Activated CD4-positive, alpha-beta T cell treated with anti-CD3 and anti-CD28 coated beads for 1 hour (primary cell): ENCODE measurements at regions not wholly inside any gene's neighbourhood (a gene's known extent, or its start where the extent isn't known, plus 50 kb on each side); places are given as distances from the start of the nearest gene placed in this dataset.
"Not testable (repeated sequence)": the region's sequence is repeated elsewhere in the genome, so short reads cannot be mapped to it uniquely, and the experiment has no call there.

ENCODE experiments used
- DNase-seq: peaks from one replicate; pipeline ENCODE4 v3.0.0-alpha.2; 2020

DNA sequence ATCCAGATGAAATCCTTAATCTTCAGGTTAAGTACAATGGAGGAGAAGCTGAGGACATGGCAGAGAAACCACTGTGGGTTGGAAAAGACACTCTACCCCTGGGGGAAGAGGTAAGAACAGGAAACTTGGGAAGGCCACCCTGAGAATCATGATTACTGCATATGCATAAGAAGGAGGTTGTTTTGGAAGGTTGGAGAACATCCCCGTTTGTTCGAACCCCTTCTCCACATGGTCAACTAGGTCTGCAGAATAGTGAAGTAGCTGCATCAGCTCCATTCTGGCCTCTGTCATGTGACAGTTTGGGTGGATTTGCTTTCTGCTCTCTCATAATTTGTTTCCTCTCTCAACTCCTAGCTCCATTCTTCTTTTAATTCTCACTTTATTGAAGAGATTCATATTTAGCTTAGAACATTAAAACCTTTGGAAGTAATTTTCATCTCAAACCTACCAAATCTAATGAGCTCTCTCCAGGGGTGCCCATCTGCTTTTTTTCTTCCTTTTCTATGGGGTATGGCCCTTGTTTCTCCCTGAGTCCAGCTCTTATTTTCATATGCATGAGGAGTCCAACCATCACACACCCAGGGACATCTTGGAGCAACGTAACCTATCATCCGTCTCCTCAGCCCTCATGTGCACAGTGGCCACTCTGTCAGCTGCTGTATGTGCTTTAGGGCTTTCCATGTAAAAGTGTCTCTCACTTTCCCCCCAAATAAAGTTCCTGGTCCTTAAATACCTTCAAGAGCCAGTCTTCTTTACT is 820.3 kb downstream of the TMEM121 start:
- no peak for DNase-seq

DNA sequence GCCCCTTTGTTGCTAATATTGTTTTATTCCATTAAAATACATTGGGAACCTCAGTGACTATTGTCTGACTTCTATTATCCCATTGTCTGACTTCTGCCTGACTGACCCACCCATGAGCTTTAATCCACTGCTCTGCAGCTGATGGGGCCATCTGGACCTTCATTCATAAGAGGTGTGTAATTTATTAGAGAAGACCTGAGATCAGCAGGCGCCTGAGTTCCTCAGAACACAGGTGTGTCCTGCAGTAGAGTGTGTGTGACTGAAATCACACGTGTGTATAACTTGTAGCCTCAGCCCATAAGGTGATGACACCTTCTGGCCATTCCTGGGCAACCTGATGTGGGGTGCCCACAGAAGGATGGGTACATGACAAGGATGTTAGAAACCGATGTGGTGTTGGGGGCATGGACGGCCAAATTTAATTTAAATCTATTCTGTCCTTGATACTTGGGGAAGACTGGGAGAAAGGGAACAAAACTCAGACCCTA is 821.0 kb downstream of the TMEM121 start:
- DNase-seq, result no peak

DNA sequence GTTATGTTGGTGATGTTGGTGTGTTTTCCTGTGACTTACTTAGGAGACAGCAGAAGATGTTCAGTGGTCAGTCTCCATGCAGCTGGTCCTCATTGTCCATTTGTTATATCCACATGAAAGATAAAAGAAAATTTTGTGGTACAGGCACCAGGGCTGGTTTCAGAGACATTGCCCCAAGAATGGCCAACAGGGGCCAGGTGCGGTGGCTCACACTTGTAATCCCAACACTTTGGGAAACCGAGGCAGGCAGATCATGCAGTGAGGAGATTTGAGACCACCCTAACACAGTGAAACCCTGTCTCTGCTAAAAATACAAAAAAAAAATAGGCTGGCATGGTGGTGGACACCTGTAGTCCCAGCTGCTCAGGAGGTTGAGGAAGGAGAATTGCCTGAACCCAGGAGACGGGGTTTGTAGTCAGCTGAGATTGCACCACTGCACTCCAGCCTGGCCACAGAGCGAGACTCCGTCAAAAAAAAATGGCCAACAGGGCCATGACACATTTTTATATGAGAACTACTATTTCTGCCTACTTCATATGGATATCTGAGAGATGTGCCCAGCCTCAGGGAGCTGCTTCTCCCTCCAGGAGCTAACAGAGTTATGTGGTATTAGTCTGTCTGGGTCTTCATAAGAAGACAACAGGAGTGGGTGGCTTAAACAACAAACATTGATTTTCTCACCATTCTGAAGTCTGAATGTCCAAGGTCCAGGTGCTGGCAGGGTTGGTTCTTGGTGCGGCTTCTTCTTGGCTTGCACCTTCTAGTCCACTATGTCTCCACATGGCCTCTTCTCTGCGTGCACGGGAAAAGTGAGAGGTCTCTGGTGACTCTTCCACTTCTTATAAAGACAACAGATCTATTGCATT is 821.7 kb downstream of the TMEM121 start:
- no peak for DNase-seq

DNA sequence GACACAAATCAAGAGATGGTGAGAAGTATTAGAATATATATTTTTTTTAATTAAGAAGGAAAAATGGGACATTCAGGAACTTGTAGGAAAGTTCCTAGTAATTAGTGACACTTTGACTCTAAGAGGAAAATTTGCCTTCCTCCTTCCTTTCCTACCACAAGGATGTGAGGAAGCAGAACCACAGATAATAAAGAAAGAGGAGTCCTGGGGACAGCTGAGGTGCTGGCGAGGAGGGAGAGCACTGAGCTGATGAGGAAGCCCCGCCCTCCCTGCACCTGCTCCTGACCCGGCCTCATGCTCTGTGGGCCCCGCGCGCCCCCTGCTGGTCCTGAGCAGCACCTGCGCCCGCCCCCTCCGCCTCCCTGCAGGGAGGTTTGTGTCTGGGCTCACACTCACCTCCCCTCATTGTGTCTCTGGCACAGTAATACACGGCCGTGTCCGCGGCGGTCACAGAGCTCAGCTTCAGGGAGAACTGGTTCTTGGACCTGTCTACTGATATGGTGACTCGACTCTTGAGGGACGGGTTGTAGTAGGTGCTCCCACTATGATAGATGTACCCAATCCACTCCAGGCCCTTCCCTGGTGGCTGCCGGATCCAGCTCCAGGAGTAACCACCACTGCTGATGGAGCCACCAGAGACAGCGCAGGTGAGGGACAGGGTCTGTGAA is 822.6 kb downstream of the TMEM121 start:
- peak; percentile 53 for DNase-seq

DNA sequence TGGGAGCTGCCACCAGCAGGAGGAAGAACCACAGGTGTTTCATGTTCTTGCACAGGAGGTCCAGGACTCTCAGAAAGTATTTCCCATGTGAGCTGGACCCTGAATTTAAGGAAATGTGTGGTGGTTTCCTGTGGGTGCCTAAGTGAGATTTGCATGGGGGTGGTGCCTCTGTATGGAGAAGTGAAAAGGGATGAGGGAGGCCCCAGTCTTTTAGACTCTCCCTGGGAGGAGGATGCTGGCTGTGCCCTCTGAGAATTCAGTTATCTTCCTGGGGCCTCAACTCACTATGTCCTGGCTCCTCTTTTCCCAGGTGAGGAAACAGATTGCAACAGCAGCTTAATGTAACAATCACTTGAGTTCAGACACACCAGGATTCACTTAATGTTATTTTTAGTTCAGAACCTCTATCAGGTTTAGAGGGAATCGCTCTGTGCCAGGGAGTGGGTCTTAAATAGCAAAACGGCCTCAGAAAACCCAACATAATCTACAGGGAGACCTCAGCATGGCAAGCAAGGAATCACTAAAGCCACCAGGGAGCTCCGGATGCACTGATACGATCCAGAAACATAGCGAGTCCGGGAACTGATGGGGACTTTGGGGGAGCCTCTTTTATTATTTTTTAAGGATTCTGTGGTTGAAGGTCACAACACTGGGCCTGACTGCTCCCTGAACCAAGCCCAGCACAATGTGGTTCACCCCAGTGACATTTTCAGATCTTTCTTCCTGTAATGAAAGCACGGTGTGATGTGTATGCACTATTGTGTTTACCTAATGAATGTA is 823.5 kb downstream of the TMEM121 start:
- not testable (repeated sequence) for DNase-seq

DNA sequence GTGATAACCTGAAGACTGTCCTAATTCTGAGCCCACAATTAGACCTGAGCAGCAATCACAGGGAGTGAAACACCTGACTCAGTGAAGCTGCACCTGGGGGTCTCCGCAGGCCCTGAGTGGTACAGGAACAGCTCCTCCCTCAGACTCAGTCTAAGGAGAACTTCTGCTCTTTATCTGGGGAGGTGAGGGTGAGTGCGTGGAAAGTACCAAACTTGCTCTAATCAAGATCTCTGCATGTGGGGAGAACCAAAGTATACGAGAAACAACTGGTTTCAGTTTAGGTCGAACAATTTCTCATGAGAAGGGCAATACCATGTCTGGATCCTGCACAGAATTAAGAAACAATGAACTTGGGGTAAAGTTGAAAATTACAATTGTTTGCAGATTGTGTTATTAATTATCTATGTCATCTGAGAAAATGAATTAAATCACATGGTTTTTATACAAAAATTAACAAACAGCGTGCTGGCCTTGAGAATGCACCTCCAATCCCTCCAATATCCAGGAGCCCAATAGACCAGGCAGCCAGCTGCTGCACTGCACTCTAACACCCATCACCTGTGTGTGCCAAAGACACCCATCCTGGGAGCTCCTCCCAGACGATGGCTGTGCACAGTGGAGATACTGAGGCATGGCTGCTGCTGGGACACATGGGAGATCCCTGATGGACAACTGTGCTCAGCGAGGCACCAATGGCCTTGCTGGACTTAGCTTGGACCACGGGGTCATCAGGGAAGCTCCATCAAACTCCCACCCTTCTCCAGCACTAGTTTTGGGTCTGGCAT is 828.8 kb downstream of the TMEM121 start:
- DNase-seq, result not testable (repeated sequence)

DNA sequence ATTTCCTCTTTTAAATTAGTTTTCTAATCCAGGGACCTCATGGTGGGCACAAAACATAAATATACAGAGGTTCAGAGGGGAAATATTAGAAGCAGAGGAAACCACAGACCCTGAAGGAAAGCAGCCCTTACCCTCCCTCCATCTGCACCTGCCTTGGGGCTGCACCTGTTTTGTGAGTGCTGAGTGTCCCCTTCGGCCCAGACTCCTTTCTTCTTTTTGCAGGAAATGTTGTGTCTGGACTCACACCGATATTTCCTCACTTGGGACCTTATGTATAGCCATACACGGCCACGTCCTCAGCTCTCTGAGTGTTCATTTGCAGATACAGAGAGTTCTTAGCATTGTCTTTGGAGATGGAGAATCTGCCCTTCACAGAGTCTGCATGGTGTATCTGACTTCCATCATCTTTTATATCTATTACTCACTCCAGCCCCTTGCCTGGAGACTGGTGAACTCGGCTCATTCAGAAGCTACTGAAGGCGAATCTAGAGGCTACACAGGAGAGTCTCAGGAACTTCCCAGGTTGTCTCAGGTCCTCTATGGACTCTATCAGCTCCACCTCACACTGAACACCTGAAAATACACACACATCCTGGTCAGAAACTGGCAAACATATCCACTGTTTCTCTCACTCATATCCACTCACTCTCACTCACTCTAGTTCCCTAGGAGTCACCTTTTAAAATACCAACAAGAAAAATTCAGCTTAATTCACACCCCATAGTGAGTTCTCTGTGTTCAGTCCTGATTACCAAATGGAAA is 829.7 kb downstream of the TMEM121 start:
- DNase-seq, result not testable (repeated sequence)

DNA sequence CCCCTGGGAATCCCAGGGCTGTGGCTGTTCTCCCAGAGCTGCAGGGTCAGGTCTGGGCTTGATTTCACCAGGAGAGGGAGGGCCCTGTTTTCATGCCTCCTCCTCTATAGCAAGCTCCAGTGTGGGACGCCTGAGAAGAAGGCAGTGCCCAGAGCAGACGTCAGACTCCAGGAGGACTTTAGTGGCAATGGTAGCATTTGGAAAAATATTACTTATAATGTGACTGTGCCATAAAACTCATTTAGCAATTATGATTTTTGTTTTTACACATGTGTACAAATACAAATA is 830.2 kb downstream of the TMEM121 start:
- not testable (repeated sequence) for DNase-seq

DNA sequence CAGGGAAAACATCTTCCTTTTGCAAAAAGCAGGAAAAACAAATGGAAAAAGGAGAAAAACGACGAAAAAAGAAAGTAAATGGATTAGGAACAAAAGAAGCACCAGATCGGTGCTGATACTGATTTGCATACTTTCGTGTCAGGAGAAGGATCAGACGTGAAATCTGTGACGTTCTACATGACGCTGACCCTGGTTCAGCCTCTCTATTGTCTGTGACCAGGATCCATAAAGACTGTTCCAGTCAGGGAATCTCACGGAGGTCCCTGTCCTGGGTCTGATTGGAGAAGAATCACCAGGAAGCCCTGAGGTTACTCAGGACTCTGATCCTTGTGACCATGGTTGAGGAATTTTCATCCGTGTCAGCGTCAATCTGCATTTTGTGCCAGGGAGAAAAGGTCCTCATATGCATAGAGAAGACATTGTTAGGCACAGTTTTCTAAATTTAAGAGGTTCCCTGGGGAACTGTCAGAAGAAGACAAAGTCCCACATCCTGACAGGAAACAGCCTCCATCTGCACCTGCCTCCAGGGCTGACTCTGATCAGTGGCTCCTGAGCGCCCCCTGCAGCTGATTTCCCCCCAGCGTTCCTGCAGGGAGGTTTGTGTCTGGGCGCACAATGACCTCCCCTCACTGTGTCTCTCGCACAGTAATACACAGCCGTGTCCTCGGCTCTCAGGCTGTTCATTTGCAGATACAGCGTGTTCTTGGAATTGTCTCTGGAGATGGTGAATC is 832.9 kb downstream of the TMEM121 start:
- DNase-seq, result not testable (repeated sequence)

DNA sequence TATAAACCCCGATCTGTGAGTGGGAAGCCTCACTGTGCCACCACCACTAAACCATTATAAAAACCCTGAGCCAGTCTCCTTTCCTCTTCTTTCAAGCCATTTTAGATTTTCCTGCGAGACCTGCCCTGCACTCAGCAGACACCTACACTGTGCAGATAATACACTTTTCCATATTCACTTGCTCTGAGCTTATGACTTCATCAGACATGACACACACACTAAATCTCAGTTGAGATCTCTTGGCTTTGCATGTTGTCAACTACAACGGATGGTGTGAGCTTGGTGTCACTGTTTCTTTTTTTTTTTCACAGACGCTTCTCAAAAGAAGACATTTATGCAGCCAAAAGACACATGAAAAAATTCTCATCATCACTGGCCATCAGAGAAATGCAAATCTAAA is 839.0 kb downstream of the TMEM121 start:
- DNase-seq, result not testable (repeated sequence)

DNA sequence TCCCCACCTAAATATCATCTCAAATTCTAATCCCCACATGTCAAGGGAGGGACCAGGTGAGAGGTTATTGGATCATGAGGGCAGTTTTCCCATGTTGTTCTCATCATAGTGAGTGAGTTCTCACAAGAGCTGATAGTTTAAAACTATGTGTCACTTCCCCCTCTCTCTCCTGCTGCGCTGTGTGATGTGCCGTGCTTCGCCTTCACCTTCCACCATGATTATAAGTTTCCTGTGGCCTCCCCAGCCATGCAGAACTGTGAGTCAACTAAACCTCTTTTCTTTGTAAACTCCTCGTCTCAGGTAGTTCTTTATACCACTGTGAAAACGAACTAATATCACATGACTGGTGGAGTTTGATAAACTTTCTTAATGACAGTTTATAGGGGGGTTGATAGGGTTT is 839.5 kb downstream of the TMEM121 start:
- DNase-seq, result not testable (repeated sequence)

DNA sequence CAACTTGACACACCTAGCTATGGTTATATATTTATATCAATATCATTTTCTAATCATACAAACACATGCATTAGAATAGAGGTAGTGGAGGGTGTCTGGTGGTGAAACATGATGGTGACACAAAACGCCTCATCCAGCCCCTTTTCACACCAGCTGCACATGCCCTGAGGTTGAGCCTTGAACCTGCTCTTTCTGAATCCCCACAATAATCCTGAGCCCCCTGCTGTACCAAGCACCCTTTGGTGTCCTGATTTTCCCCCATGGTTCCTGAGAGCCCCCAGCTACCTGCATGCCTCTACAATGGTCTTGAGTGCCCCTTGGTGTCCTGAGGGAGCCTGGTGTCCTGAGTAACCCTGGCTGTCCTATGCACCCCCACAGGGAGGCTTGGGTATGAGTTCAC is 840.6 kb downstream of the TMEM121 start:
- DNase-seq, result not testable (repeated sequence)

DNA sequence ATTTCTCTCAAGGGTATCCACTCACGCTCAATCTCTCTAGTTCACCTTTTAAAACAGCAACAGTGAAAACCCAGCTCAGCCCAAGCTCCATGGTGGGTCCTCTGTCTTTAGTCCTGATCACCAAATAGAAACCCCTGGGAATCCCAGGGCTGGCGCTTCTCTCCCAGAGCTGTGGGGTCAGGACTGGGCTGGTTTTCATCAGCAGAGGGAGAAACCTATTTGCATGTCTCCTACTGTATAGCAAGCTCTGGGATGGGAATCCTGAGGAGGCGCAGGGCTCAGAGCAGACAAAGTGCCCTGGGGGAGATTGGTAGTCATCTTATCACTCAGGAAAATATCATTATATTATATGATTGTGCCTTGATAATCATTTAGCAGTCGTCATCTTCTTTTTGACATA is 843.1 kb downstream of the TMEM121 start:
- DNase-seq, result not testable (repeated sequence)

DNA sequence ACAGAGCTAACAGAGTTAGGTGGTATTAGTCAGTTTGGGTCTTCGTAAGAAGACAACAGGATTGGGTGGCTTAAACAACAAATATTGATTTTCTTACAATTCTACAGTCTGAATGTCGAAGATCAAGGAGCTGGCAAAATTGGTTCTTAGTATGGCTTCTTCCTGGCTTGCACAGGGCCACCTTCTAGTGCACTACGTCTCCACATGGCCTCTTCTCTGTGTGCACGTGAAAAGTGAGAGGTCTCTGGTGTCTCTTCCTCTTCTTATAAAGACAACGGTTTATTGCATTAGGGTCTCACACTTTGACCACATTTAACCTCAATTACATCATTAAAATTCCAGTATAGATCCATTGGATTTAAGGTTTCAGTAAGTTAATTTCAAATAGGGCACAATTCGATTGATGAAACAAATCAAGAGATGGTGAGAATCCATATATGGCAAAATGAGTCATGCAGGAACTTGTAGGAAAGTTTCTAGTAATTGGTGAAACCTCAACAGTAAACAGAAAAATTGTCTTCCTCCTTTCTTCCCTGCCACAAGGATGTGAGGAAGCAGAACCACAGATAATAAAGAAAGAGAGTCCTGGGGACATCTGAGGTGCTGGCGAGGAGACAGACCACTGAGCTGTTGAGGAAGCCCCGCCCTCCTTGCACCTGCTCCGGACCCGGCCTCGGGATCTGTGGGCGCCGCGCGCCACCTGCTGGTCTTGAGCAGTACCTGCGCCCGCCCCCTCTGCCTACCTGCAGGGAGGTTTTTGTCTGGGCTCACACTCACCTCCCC is 846.7 kb downstream of the TMEM121 start:
- peak; percentile 71 for DNase-seq

DNA sequence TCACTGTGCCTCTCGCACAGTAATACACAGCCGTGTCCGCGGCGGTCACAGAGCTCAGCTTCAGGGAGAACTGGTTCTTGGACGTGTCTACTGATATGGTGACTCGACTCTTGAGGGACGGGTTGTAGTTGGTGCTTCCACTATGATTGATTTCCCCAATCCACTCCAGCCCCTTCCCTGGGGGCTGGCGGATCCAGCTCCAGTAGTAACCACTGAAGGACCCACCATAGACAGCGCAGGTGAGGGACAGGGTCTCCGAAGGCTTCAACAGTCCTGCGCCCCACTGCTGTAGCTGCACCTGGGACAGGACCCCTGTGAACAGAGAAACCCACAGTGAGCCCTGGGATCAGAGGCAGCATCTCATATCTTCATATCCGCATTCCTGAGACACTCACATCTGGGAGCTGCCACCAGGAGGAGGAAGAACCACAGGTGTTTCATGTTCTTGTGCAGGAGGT is 847.3 kb downstream of the TMEM121 start:
- DNase-seq, result not testable (repeated sequence)

DNA sequence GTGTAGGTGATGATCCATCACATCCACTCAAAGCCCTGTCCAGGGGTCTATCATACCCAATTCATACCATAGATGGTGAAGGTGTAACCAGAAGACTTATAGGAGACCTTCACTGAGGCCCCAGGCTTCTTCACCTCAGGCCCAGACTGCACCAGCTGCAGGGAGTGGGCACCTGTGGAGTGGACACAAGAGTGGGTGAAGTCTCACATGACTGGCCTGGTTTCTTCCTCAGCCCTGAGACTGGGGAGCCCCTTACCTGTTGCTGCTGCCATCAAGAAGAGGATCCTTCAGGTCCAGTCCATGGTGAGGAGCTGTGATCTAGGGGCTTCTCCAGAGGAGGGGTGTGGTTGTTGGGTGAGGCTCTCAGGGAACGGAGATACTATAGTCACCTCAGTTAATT is 851.0 kb downstream of the TMEM121 start:
- DNase-seq, result no peak

DNA sequence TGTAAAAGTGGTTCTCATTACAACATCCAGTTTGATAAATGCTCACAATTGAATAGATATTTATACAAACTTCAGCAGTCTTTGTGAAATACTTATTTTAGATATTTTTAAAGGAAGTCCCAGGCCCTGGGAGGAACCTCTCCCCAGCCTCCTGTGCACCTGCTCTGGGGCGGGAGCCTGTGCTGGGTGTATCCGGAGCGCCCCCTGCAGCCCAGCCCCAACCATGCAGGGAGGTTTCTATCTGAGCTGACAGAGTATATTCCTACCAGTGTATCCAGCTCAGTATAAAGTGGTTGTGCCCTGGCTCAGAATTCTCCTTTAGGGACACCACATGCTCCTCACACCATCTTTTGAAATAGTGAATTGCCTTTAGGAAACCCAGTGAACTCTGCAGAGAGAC is 851.8 kb downstream of the TMEM121 start:
- DNase-seq, result no peak

DNA sequence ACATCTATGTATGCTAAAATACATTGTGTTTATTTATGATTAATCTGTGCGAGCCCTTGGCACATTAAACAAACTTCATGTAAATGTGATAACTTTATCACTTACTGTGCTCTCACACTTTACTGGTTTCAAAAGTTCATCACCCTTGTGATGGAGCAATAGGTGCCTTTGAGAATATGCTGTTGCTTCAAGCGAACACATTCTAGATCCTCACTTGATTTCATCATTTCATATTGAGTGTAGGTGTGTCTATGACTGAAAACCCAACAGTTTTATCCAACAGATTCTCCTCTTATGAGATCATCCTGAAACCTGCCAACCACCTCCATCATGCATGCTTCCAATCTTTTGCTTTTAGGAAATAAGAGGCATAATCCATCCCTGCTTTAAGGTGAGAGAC is 854.4 kb downstream of the TMEM121 start:
- no peak for DNase-seq

DNA sequence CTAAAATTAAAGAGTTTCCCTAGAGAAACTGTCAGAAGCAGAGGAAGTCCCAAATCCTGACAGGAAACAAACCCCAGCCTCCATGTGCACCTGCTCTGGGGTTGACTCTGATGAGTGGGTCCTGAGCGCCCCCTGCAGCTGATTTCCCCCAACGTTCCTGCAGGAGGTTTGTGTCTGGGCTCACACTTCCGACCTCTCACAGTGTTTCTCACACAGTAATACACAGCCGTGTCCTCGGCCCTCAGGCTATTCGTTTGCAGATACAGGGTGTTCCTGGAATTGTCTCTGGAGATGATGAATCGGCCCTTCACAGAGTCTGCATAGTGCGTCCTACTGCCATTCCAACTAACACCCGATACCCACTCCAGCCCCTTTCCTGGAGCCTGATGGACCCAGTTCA is 862.8 kb downstream of the TMEM121 start:
- not testable (repeated sequence) for DNase-seq
